Astrocyte (in vitro differentiated cells and primary cell): ENCODE measurements at regions not wholly inside any gene's neighbourhood (a gene's known extent, or its start where the extent isn't known, plus 50 kb on each side); places are given as distances from the start of the nearest gene placed in this dataset.

ENCODE experiments used
- DNase-seq: peaks from one replicate; pipeline ENCODE4 v3.0.0-alpha.2; 2010; ENCODE audit warnings: low read depth
- FAIRE-seq: peaks from 2 replicates; lab custom pipeline; 2011; peaks lifted over from hg19 to GRCh38; lab: Jason Lieb, UNC
- H2AFZ ChIP-seq: 2 replicates; pipeline ENCODE4 v1.6.0; 2012; ENCODE audit warnings: low read depth, low read length, inconsistent platforms
- H3K27ac ChIP-seq: 2 replicates; pipeline ENCODE4 v1.5.1; 2011; ENCODE audit warnings: low read depth, low read length, inconsistent platforms
- H3K27me3 ChIP-seq: 2 replicates; pipeline ENCODE4 v1.6.0; 2011; ENCODE audit warnings: low read length, inconsistent platforms; ENCODE audit not compliant: insufficient read depth
- H3K36me3 ChIP-seq: 2 replicates; pipeline ENCODE4 v1.5.1; 2011; ENCODE audit warnings: low read length, inconsistent platforms; ENCODE audit not compliant: insufficient read depth
- H3K4me1 ChIP-seq: 2 replicates; pipeline ENCODE4 v1.5.1; 2011; ENCODE audit warnings: low read length, inconsistent platforms; ENCODE audit not compliant: insufficient read depth
- H3K4me2 ChIP-seq: 2 replicates; pipeline ENCODE4 v1.6.0; 2012; ENCODE audit warnings: low read length, inconsistent platforms
- H3K4me3 ChIP-seq: 2 replicates; pipeline ENCODE4 v1.5.1; 2011; ENCODE audit warnings: low read depth, mild to moderate bottlenecking, low read length, inconsistent platforms; ENCODE audit not compliant: insufficient read depth
- H3K79me2 ChIP-seq: 2 replicates; pipeline ENCODE4 v1.6.0; 2012; ENCODE audit warnings: mild to moderate bottlenecking, low read length, inconsistent platforms; ENCODE audit not compliant: insufficient read depth
- H3K9ac ChIP-seq: 2 replicates; pipeline ENCODE4 v1.6.0; 2012; ENCODE audit warnings: mild to moderate bottlenecking, low read length, inconsistent platforms
- H3K9me3 ChIP-seq: 2 replicates; pipeline ENCODE4 v1.5.1; 2012; ENCODE audit warnings: low read depth, mild to moderate bottlenecking, low read length, inconsistent platforms; ENCODE audit not compliant: insufficient read depth
- H4K20me1 ChIP-seq: 2 replicates; pipeline ENCODE4 v1.6.0; 2012; ENCODE audit warnings: low read length, inconsistent platforms; ENCODE audit not compliant: insufficient read depth
- H3K27ac Mint-ChIP-seq: one replicate; pipeline ENCODE4 v1.8.0; 2021; ENCODE audit warnings: mild to moderate bottlenecking, mixed read lengths; ENCODE audit not compliant: unreplicated experiment
- H3K27me3 Mint-ChIP-seq: one replicate; pipeline ENCODE4 v1.8.0; 2021; ENCODE audit warnings: low read depth, mixed read lengths; ENCODE audit not compliant: unreplicated experiment
- H3K36me3 Mint-ChIP-seq: one replicate; pipeline ENCODE4 v1.8.0; 2021; ENCODE audit warnings: low read depth, mixed read lengths; ENCODE audit not compliant: unreplicated experiment
- H3K4me1 Mint-ChIP-seq: one replicate; pipeline ENCODE4 v1.8.0; 2021; ENCODE audit warnings: low read depth, mixed read lengths; ENCODE audit not compliant: unreplicated experiment
- H3K4me3 Mint-ChIP-seq: one replicate; pipeline ENCODE4 v1.8.0; 2021; ENCODE audit warnings: mild to moderate bottlenecking, moderate library complexity, mixed read lengths; ENCODE audit not compliant: unreplicated experiment
- H3K9me3 Mint-ChIP-seq: one replicate; pipeline ENCODE4 v1.8.0; 2021; ENCODE audit warnings: mild to moderate bottlenecking, mixed read lengths; ENCODE audit not compliant: unreplicated experiment
- EZH2 ChIP-seq: IDR thresholded peaks from 2 replicates; pipeline ENCODE4 v1.6.1; 2012; ENCODE audit warnings: mild to moderate bottlenecking, low read length, inconsistent platforms; ENCODE audit not compliant: insufficient read depth
- TF ChIP-seq, protein P1 (sequence below): IDR thresholded peaks from 2 replicates; pipeline ENCODE4 v1.5.1; 2011; ENCODE audit warnings: low read depth, mild to moderate bottlenecking, inconsistent platforms, low read length, moderate library complexity; ENCODE audit not compliant: insufficient read depth

DNA sequence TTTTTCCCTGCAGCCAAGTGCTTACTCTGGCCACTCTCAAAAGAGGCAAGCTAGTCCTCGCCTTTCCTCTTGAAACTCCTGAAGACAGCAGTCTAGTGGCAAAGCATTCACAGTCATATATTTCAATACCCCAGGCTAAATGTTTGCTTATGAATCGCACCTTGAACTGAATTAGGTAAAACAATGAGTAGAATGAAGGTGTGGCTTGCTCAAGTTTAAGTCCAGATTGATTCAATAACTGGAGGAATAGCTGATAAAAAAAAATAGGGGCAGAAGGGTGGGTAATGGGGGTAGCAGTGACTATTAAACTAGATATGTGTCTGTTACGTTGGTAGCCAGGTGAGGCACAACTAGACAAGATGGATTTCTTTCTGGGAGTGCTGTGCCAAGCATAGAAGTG lies 88.2 kb upstream of the EPB41L3 start:
- Histone ChIP-seq H3K9me3 (no peaks in the 10 kb centered on the region), H3K36me3 (no peaks in the 10 kb centered on the region), H3K27ac (no peak overlapping the region), H3K79me2 (no peaks in the 10 kb centered on the region), H3K4me1 (peaks cover 5% of the 10 kb centered on the region), H3K4me2 (no peak overlapping the region), H2AFZ (no peak overlapping the region), H3K4me3 (no peak overlapping the region), H3K9ac (no peak overlapping the region), H3K27me3 (peaks cover 20% of the 10 kb centered on the region), H4K20me1 (no peaks in the 10 kb centered on the region)
- Mint-ChIP-seq H3K27me3 (peaks cover 30% of the 10 kb centered on the region), H3K4me3 (no peak overlapping the region), H3K9me3 (no peaks in the 10 kb centered on the region), H3K27ac (no peak overlapping the region), H3K4me1 (no peaks in the 10 kb centered on the region), H3K36me3 (no peaks in the 10 kb centered on the region)
- FAIRE-seq (no peak), DNase-seq (no peak)
- no peak for TF ChIP-seq EZH2
- TF ChIP-seq, protein P1, sequence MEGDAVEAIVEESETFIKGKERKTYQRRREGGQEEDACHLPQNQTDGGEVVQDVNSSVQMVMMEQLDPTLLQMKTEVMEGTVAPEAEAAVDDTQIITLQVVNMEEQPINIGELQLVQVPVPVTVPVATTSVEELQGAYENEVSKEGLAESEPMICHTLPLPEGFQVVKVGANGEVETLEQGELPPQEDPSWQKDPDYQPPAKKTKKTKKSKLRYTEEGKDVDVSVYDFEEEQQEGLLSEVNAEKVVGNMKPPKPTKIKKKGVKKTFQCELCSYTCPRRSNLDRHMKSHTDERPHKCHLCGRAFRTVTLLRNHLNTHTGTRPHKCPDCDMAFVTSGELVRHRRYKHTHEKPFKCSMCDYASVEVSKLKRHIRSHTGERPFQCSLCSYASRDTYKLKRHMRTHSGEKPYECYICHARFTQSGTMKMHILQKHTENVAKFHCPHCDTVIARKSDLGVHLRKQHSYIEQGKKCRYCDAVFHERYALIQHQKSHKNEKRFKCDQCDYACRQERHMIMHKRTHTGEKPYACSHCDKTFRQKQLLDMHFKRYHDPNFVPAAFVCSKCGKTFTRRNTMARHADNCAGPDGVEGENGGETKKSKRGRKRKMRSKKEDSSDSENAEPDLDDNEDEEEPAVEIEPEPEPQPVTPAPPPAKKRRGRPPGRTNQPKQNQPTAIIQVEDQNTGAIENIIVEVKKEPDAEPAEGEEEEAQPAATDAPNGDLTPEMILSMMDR: no peak

DNA sequence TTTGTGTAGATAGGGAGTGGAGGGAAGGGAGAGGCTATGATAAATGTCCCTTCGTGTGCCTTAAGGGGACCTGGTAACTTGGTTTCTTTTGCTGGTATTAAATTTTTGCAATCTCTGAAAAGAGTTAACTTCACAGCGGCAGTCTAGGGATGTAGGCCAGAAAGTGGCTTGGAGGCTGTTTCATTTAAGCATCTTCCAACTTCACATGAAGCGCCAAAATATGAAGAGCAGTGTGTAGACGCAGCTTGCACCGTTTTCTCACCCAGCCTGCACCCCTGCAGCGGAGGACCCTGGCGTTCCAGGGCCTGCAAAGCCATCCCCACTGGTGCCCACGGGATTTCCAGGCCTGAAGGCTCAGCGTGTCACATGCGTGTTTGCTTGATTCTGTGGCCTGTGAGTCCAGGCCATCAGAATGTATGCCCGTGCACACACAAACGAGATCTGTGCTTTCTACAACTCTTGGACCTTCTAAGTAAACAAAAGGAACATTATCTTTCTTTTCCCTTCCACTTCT lies 87.2 kb upstream of the EPB41L3 start:
- no peaks in the 10 kb centered on the region for H4K20me1 ChIP-seq
- no peak overlapping the region for H3K9ac ChIP-seq
- H3K4me1 ChIP-seq: peaks cover 5% of the 10 kb centered on the region
- H3K27me3 Mint-ChIP-seq: peaks cover 27% of the 10 kb centered on the region
- no peaks in the 10 kb centered on the region for H3K36me3 Mint-ChIP-seq
- DNase-seq: no peak
- H3K36me3 ChIP-seq: no peaks in the 10 kb centered on the region
- H3K79me2 ChIP-seq: no peaks in the 10 kb centered on the region
- peak overlapping the region; percentile 97 for H3K4me2 ChIP-seq
- H3K4me1 Mint-ChIP-seq: no peaks in the 10 kb centered on the region
- H3K9me3 Mint-ChIP-seq: no peaks in the 10 kb centered on the region
- TF ChIP-seq EZH2: no peak
- TF ChIP-seq, protein P1: no peak
- no peak for FAIRE-seq
- no peak overlapping the region for H3K27ac Mint-ChIP-seq
- no peak overlapping the region for H3K27ac ChIP-seq
- peaks cover 20% of the 10 kb centered on the region for H3K27me3 ChIP-seq
- peak overlapping the region; percentile 30 for H2AFZ ChIP-seq
- peak overlapping the region; percentile 61 for H3K4me3 Mint-ChIP-seq
- no peak overlapping the region for H3K4me3 ChIP-seq
- H3K9me3 ChIP-seq: no peaks in the 10 kb centered on the region

DNA sequence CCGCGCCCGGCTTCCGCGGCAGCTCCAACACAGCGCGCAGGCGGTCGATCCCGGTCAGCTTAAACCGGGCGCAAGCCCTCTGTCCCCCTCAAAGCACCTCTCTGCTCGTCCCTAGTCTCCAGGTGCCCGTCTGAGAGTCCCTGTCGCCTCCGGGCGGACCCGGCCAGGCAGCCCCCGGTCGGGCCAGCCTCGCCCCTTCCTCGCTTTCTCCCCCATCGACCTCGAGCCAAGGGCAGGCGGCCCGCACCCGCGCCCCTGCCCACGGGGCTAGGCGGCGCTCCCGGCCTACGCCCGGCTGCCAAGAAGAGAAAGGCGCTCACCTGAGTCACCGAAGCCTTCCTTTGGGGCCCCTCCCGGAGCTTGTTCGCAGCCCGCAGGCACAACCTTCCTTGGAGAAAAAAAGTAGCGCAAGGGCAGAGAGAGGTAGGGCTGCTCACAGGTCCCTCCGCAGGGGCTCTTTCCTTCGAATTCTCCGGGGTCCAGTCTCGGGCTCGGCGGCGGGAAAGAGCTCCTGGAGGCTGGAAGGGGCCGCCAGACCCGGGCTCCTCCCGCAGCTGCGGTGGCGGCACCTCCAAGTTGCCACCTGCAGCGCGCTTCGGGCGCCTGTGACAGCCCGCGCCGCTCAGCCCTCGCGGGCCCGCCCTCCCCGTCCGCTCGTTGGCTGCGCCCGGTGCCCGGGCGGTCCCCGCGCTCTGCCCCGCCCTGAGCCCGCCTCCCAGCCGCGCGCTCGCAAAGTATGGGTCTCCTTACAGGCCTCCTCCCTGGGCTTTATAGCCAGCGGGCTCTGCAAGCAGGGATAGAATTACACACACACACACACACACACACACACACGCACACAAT lies 86.5 kb upstream of the EPB41L3 start:
- Histone ChIP-seq H3K27ac (no peak overlapping the region), H3K27me3 (peaks cover 20% of the 10 kb centered on the region), H4K20me1 (no peaks in the 10 kb centered on the region), H3K4me3 (peak overlapping the region; percentile 65), H3K9me3 (no peaks in the 10 kb centered on the region), H3K4me1 (peaks cover 5% of the 10 kb centered on the region), H2AFZ (peak overlapping the region; percentile 92), H3K4me2 (peak overlapping the region; percentile 97), H3K36me3 (no peaks in the 10 kb centered on the region), H3K9ac (peak overlapping the region; percentile 67), H3K79me2 (no peaks in the 10 kb centered on the region)
- no peak for FAIRE-seq
- H3K27me3 Mint-ChIP-seq: peaks cover 24% of the 10 kb centered on the region
- TF ChIP-seq EZH2: no peak
- TF ChIP-seq, protein P1: no peak
- no peaks in the 10 kb centered on the region for H3K9me3 Mint-ChIP-seq
- no peak overlapping the region for H3K27ac Mint-ChIP-seq
- no peaks in the 10 kb centered on the region for H3K4me1 Mint-ChIP-seq
- peak overlapping the region; percentile 89 for H3K4me3 Mint-ChIP-seq
- DNase-seq: peak; percentile 53
- H3K36me3 Mint-ChIP-seq: no peaks in the 10 kb centered on the region
